ENCODE measurements at regions not wholly inside any gene's neighbourhood (a gene's known extent, or its start where the extent isn't known, plus 50 kb on each side); places are given as distances from the start of the nearest gene placed in this dataset.

DNA sequence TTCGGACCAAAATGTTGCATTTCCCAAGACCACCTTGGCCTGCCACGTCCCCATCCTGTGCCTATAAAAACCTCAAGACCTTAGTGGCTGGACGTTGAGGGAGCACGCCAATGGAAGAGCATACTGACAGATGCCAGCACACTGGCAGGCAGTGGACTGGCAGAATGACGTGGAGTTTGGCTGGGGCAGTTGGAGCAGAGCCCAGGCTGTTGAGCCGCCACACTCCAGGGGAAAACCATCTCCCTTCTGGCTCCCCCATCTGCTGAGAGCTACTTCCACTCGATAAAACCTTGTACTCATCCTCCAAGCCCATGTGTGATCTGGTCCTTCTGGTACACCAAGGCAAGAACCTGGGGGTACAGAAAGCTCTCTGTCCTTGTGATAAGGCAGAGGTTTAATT is 494.1 kb downstream of the CDH11 start:
- DNase-seq (ENCODE audit: low read depth, low spot score) = no peak
- no peak for FAIRE-seq
- Histone ChIP-seq H3K9me3 (ENCODE audit: control insufficient read depth, low read depth, low read length) (no peaks in the 10 kb centered on the region), H3K27ac (ENCODE audit: control insufficient read depth, insufficient read depth, low read length) (no peak overlapping the region), H3K36me3 (ENCODE audit: control insufficient read depth in 2 of 2, extremely low read depth in 1 of 2, insufficient read depth in 2 of 2, low read length in 2 of 2) (no peaks in the 10 kb centered on the region), H3K9me1 (ENCODE audit: control insufficient read depth, extremely low read depth, insufficient read depth, low read length) (no peaks in the 10 kb centered on the region), H2AFZ (ENCODE audit: control insufficient read depth, low read length) (no peak overlapping the region), H4K20me1 (ENCODE audit: control insufficient read depth, extremely low read depth, insufficient read depth, low read length) (no peaks in the 10 kb centered on the region), H3K79me2 (ENCODE audit: control insufficient read depth, insufficient read depth, low read length) (no peaks in the 10 kb centered on the region), H3K4me2 (ENCODE audit: control insufficient read depth, extremely low read depth, insufficient read depth, low read depth, low read length) (no peak overlapping the region), H3K4me3 (ENCODE audit: control insufficient read depth in 2 of 3, extremely low read depth in 1 of 3, insufficient read depth in 2 of 3, low read depth in 1 of 3, low read length in 3 of 3) (no peak overlapping the region), H3K27me3 (ENCODE audit: control insufficient read depth, extremely low read depth, insufficient read depth, low read length) (no peaks in the 10 kb centered on the region), H3K9ac (ENCODE audit: control insufficient read depth, extremely low read depth, insufficient read depth, low read length) (no peak overlapping the region), H3K4me1 (ENCODE audit: control insufficient read depth, extremely low read depth, insufficient read depth, low read length) (no peaks in the 10 kb centered on the region)
- dilution Hi-C loops (cut with MboI; ENCODE audit: extremely low pct_ligation_motif_present, low sequenced_read_pairs) = no loop called here
- TF ChIP-seq, protein P1, sequence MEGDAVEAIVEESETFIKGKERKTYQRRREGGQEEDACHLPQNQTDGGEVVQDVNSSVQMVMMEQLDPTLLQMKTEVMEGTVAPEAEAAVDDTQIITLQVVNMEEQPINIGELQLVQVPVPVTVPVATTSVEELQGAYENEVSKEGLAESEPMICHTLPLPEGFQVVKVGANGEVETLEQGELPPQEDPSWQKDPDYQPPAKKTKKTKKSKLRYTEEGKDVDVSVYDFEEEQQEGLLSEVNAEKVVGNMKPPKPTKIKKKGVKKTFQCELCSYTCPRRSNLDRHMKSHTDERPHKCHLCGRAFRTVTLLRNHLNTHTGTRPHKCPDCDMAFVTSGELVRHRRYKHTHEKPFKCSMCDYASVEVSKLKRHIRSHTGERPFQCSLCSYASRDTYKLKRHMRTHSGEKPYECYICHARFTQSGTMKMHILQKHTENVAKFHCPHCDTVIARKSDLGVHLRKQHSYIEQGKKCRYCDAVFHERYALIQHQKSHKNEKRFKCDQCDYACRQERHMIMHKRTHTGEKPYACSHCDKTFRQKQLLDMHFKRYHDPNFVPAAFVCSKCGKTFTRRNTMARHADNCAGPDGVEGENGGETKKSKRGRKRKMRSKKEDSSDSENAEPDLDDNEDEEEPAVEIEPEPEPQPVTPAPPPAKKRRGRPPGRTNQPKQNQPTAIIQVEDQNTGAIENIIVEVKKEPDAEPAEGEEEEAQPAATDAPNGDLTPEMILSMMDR (optimal IDR thresholded peaks at IDR 0.05 in 1 of 3, IDR thresholded peaks at IDR 0.05 in 1 of 3, conservative IDR thresholded peaks at IDR 0.05 in 1 of 3; ENCODE audit: extremely low read depth in 1 of 3, insufficient read depth in 2 of 3, low read length in 3 of 3) = no peak
- no peak for TF ChIP-seq EZH2 (IDR thresholded peaks at IDR 0.05; ENCODE audit: low read length)

DNA sequence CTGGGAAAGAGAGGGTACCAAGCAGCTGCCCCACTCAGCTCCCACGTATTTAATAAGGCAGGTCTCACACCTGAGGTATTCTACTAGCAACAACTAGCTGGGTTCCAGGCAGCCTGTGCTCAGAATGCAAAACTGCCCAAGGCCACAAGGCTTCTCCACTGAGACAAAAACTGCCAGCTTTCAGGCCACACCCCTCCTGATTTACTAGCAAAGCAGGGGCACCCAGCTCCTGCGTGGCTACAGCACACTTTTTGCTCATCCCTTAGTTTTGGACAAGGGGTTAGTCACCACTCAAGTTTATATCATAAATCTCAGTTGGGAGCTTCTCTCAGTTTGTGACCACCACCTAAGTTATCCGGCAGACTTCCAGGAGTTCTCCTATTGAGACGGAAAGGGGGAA is 494.6 kb downstream of the CDH11 start:
- no peaks in the 10 kb centered on the region for H3K9me1 ChIP-seq (ENCODE audit: control insufficient read depth, extremely low read depth, insufficient read depth, low read length)
- no peaks in the 10 kb centered on the region for H3K27me3 ChIP-seq (ENCODE audit: control insufficient read depth, extremely low read depth, insufficient read depth, low read length)
- no peaks in the 10 kb centered on the region for H4K20me1 ChIP-seq (ENCODE audit: control insufficient read depth, extremely low read depth, insufficient read depth, low read length)
- no peak overlapping the region for H3K27ac ChIP-seq (ENCODE audit: control insufficient read depth, insufficient read depth, low read length)
- no peaks in the 10 kb centered on the region for H3K4me1 ChIP-seq (ENCODE audit: control insufficient read depth, extremely low read depth, insufficient read depth, low read length)
- no peak for DNase-seq (ENCODE audit: low read depth, low spot score)
- dilution Hi-C loops (cut with MboI; ENCODE audit: extremely low pct_ligation_motif_present, low sequenced_read_pairs) = no loop called here
- no peaks in the 10 kb centered on the region for H3K79me2 ChIP-seq (ENCODE audit: control insufficient read depth, insufficient read depth, low read length)
- no peaks in the 10 kb centered on the region for H3K9me3 ChIP-seq (ENCODE audit: control insufficient read depth, low read depth, low read length)
- no peak for FAIRE-seq
- TF ChIP-seq EZH2 (IDR thresholded peaks at IDR 0.05; ENCODE audit: low read length) = no peak
- no peak overlapping the region for H2AFZ ChIP-seq (ENCODE audit: control insufficient read depth, low read length)
- H3K4me3 ChIP-seq (ENCODE audit: control insufficient read depth in 2 of 3, extremely low read depth in 1 of 3, insufficient read depth in 2 of 3, low read depth in 1 of 3, low read length in 3 of 3) = no peak overlapping the region
- H3K36me3 ChIP-seq (ENCODE audit: control insufficient read depth in 2 of 2, extremely low read depth in 1 of 2, insufficient read depth in 2 of 2, low read length in 2 of 2) = no peaks in the 10 kb centered on the region
- no peak overlapping the region for H3K4me2 ChIP-seq (ENCODE audit: control insufficient read depth, extremely low read depth, insufficient read depth, low read depth, low read length)
- no peak overlapping the region for H3K9ac ChIP-seq (ENCODE audit: control insufficient read depth, extremely low read depth, insufficient read depth, low read length)

DNA sequence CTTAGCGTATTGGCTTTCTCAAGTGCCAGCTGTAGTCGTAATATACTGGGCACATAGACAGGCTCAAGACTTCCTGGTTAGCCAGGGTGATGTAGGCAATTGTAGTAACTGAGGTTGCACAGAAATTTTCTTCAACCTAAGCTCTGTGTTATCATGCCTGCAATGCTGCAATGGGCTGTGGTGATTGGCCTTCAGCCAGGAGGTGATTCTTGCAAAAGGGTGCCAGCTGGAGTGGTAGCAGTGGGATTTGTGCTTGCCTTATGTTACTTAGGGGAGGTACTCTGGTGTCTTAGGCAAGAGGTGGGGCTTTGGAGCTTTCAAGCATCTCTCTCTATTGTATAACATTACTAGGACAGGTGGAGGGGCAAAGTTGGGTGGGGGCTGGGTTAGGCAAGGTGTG is 495.1 kb downstream of the CDH11 start:
- dilution Hi-C loops (cut with MboI; ENCODE audit: extremely low pct_ligation_motif_present, low sequenced_read_pairs) = no loop called here
- Histone ChIP-seq H4K20me1 (ENCODE audit: control insufficient read depth, extremely low read depth, insufficient read depth, low read length) (no peaks in the 10 kb centered on the region), H2AFZ (ENCODE audit: control insufficient read depth, low read length) (no peak overlapping the region), H3K4me1 (ENCODE audit: control insufficient read depth, extremely low read depth, insufficient read depth, low read length) (no peaks in the 10 kb centered on the region), H3K36me3 (ENCODE audit: control insufficient read depth in 2 of 2, extremely low read depth in 1 of 2, insufficient read depth in 2 of 2, low read length in 2 of 2) (no peaks in the 10 kb centered on the region), H3K9me3 (ENCODE audit: control insufficient read depth, low read depth, low read length) (no peaks in the 10 kb centered on the region), H3K27ac (ENCODE audit: control insufficient read depth, insufficient read depth, low read length) (no peak overlapping the region), H3K4me3 (ENCODE audit: control insufficient read depth in 2 of 3, extremely low read depth in 1 of 3, insufficient read depth in 2 of 3, low read depth in 1 of 3, low read length in 3 of 3) (no peak overlapping the region), H3K27me3 (ENCODE audit: control insufficient read depth, extremely low read depth, insufficient read depth, low read length) (no peaks in the 10 kb centered on the region), H3K4me2 (ENCODE audit: control insufficient read depth, extremely low read depth, insufficient read depth, low read depth, low read length) (no peak overlapping the region), H3K9me1 (ENCODE audit: control insufficient read depth, extremely low read depth, insufficient read depth, low read length) (no peaks in the 10 kb centered on the region), H3K79me2 (ENCODE audit: control insufficient read depth, insufficient read depth, low read length) (no peaks in the 10 kb centered on the region), H3K9ac (ENCODE audit: control insufficient read depth, extremely low read depth, insufficient read depth, low read length) (no peak overlapping the region)
- no peak for DNase-seq (ENCODE audit: low read depth, low spot score)
- no peak for FAIRE-seq
- TF ChIP-seq, protein P1 (optimal IDR thresholded peaks at IDR 0.05 in 1 of 3, IDR thresholded peaks at IDR 0.05 in 1 of 3, conservative IDR thresholded peaks at IDR 0.05 in 1 of 3; ENCODE audit: extremely low read depth in 1 of 3, insufficient read depth in 2 of 3, low read length in 3 of 3) = no peak
- no peak for TF ChIP-seq EZH2 (IDR thresholded peaks at IDR 0.05; ENCODE audit: low read length)

Data from keratinocyte (primary cell).